Esophagus squamous epithelium (tissue), 5 donors: ENCODE measurements at regions not wholly inside any gene's neighbourhood (a gene's known extent, or its start where the extent isn't known, plus 50 kb on each side); places are given as distances from the start of the nearest gene placed in this dataset.

Experiments
- DNase-seq: peaks from one replicate; lab custom pipeline; 2025; lab: John Stamatoyannopoulos, UW
- H3K27ac ChIP-seq, 4 donors: fragments of 200-600 bp; sonication (generic); one replicate each; pipeline ENCODE4 v1.5.1; 2016 to 2019; ENCODE audit warnings: mild to moderate bottlenecking in 1 of 4
- H3K27me3 ChIP-seq, 4 donors: fragments of 200-600 bp; sonication (generic); 1 replicate in 3 of 4; 2 replicates in 1 of 4; pipeline versions ENCODE4 v1.5.1 to v1.6.0; 2017 to 2021; ENCODE audit warnings: antibody characterized with exemption in 1 of 4
- H3K36me3 ChIP-seq, 3 donors: fragments of 200-600 bp; sonication (generic); one replicate each; pipeline ENCODE4 v1.5.1; 2016 to 2019
- H3K4me1 ChIP-seq, 3 donors: fragments of 200-600 bp; sonication (generic); one replicate each; pipeline ENCODE4 v1.5.1; 2017 to 2019
- H3K4me3 ChIP-seq, 4 donors: fragments of 200-600 bp; sonication (generic); 1 replicate in 3 of 4; 2 replicates in 1 of 4; pipeline ENCODE4 v1.5.1; 2016 to 2019; ENCODE audit warnings: mild to moderate bottlenecking in 2 of 4, moderate library complexity in 1 of 4
- H3K9me3 ChIP-seq, 3 donors: fragments of 200-600 bp; sonication (generic); one replicate each; pipeline ENCODE4 v1.5.1; 2016 to 2019
- POLR2A ChIP-seq, 4 donors: fragments of 450-650 bp; IDR thresholded peaks; one replicate each; pipeline ENCODE4 v1.6.1; 2017; ENCODE audit warnings: antibody characterized with exemption in 4 of 4, mild to moderate bottlenecking in 4 of 4, moderate library complexity in 3 of 4
- WGBS, 2 donors: methylation state at CpG; one replicate each; pipeline ENCODE4 v1.1.5; 2018; 5-methylcytosine and 5-hydroxymethylcytosine counted together
- intact Hi-C: fragments of 100-400 bp; cut with DNase I; formaldehyde crosslinking; loops from one replicate; pipeline ENCODE4 v1.15.0; 2022
- TF ChIP-seq, protein P1 (sequence below), 6 experiments: fragments of 450-650 bp in 4 of 6; fragments of 200-600 bp in 2 of 6; sonication (generic) in 2 of 6; IDR thresholded peaks; one replicate each; pipeline ENCODE4 v1.5.1; 2016 to 2019; ENCODE audit warnings: antibody characterized with exemption in 6 of 6, mild to moderate bottlenecking in 4 of 6, moderate library complexity in 4 of 6
- donor health status: DM: yes; HTN: yes; CAD: no.

DNA sequence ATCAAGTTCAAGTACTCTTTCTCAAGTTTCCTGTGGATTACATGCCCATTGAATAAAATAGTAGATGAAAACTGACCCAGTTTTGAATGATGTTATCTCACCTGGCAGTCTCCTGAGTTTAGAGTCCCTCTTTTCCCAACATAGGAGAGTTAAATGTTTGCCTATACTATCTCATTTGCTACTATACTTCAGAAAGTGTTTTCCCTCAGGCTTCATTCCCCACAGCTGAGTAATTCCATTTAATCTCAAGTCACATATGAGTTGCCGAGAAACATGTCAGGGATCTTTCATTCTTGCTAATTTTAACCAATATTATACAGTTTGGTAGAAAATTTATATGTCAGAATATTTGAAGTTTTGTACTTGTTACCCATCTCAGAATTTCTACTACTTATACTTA, 150.4 kb upstream of the CDH19 start:
- WGBS, 2 donors = 41 to 67% methylated on average over 1 of the region's 1 CpG
- no peaks in the 10 kb centered on the region for H3K27me3 ChIP-seq
- DNase-seq = no peak
- H3K27ac ChIP-seq = no peak overlapping the region
- intact Hi-C loops = no loop called here
- H3K9me3 ChIP-seq = no peaks in the 10 kb centered on the region
- H3K36me3 ChIP-seq = no peaks in the 10 kb centered on the region
- H3K4me1 ChIP-seq = no peaks in the 10 kb centered on the region
- TF ChIP-seq, protein P1, sequence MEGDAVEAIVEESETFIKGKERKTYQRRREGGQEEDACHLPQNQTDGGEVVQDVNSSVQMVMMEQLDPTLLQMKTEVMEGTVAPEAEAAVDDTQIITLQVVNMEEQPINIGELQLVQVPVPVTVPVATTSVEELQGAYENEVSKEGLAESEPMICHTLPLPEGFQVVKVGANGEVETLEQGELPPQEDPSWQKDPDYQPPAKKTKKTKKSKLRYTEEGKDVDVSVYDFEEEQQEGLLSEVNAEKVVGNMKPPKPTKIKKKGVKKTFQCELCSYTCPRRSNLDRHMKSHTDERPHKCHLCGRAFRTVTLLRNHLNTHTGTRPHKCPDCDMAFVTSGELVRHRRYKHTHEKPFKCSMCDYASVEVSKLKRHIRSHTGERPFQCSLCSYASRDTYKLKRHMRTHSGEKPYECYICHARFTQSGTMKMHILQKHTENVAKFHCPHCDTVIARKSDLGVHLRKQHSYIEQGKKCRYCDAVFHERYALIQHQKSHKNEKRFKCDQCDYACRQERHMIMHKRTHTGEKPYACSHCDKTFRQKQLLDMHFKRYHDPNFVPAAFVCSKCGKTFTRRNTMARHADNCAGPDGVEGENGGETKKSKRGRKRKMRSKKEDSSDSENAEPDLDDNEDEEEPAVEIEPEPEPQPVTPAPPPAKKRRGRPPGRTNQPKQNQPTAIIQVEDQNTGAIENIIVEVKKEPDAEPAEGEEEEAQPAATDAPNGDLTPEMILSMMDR (IDR thresholded peaks at IDR 0.05) = no peak
- TF ChIP-seq POLR2A (IDR thresholded peaks at IDR 0.05) = no peak
- no peak overlapping the region for H3K4me3 ChIP-seq

DNA sequence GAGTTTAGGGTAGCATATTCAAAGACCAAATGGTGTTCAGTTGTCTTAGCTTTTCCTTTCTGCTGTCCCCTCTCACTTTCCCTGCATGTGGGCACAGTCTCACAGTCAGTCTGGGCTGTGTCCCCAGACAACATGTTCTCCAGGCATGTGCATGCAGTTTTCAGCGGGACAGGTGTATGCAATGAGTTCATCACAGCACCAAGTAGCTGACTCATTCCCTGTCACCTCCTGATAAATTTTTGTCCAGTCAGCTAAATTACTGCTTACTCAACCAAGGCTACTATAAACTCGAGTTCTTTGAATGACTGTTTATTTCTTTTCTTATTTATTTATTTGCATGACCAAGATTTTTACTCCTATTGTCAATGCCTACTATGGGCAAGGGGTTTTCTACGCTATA, 148.8 kb upstream of the CDH19 start:
- intact Hi-C loops = no loop called here
- H3K36me3 ChIP-seq = no peaks in the 10 kb centered on the region
- no peak for DNase-seq
- 52 to 56% methylated on average over 3 of the region's 3 CpGs for WGBS, 2 donors
- H3K27me3 ChIP-seq = no peaks in the 10 kb centered on the region
- H3K4me3 ChIP-seq = no peak overlapping the region
- H3K9me3 ChIP-seq = no peaks in the 10 kb centered on the region
- TF ChIP-seq, protein P1 (IDR thresholded peaks at IDR 0.05) = no peak
- TF ChIP-seq POLR2A (IDR thresholded peaks at IDR 0.05) = no peak
- H3K27ac ChIP-seq = no peak overlapping the region
- no peaks in the 10 kb centered on the region for H3K4me1 ChIP-seq

- TF ChIP-seq, protein P1 (IDR thresholded peaks at IDR 0.05) = no peak
- TF ChIP-seq POLR2A (IDR thresholded peaks at IDR 0.05) = no peak
- H3K27me3 ChIP-seq = no peaks in the 10 kb centered on the region
- DNase-seq = no peak
- no peaks in the 10 kb centered on the region for H3K36me3 ChIP-seq
- H3K4me1 ChIP-seq = no peaks in the 10 kb centered on the region
- H3K27ac ChIP-seq = no peak overlapping the region
- H3K4me3 ChIP-seq = no peak overlapping the region
- no peaks in the 10 kb centered on the region for H3K9me3 ChIP-seq
- intact Hi-C loops = no loop called here
Measured at GRCh38 chr18:66749481-66750035, 145.7 kb upstream of the CDH19 start.

- no peaks in the 10 kb centered on the region for H3K4me1 ChIP-seq
- no peak for TF ChIP-seq POLR2A (IDR thresholded peaks at IDR 0.05)
- TF ChIP-seq, protein P1 (IDR thresholded peaks at IDR 0.05) = peak in 1 of 6 experiments; percentile 14
- H3K4me3 ChIP-seq = no peak overlapping the region
- intact Hi-C loops = no loop called here
- 61 to 66% methylated on average over 2 of the region's 2 CpGs for WGBS, 2 donors
- no peaks in the 10 kb centered on the region for H3K27me3 ChIP-seq
- no peak overlapping the region for H3K27ac ChIP-seq
- H3K36me3 ChIP-seq = no peaks in the 10 kb centered on the region
- no peak for DNase-seq
- no peaks in the 10 kb centered on the region for H3K9me3 ChIP-seq
Measured at GRCh38 chr18:66749030-66749429, 145.1 kb upstream of the CDH19 start.

DNA sequence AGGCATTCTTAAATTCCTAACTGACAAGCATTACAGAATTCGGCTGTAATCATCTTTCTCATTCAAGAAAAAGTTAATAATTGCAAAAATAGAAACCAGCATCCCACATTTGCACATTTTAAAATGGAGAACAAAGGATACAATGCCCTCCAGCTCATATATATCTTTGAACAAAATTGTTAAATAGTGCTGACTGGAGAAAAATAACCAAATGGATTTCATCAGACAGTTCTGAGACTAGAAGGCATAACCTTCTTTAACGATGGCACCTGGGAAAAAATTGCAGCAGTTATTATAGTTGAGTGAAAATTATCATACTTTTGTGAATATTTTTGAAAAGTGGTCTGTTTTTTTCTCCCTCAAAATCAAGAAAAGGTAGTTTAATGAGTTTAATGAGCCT, 138.9 kb upstream of the CDH19 start:
- WGBS, 2 donors = 42 to 63% methylated on average over 2 of the region's 2 CpGs
- DNase-seq = no peak
- Histone ChIP-seq H3K36me3 (no peaks in the 10 kb centered on the region), H3K27ac (no peak overlapping the region), H3K27me3 (no peaks in the 10 kb centered on the region), H3K9me3 (peaks cover 0 to under 1% (median 0%) of the 10 kb centered on the region in 3 donors), H3K4me3 (no peak overlapping the region), H3K4me1 (no peaks in the 10 kb centered on the region)
- intact Hi-C loops = no loop called here
- TF ChIP-seq POLR2A (IDR thresholded peaks at IDR 0.05) = no peak
- TF ChIP-seq, protein P1 (IDR thresholded peaks at IDR 0.05) = no peak
